Subcutaneous abdominal adipose tissue (tissue), 5 donors: ENCODE measurements at regions not wholly inside any gene's neighbourhood (a gene's known extent, or its start where the extent isn't known, plus 50 kb on each side); places are given as distances from the start of the nearest gene placed in this dataset.

Experiments used
- H3K27ac ChIP-seq: one replicate; pipeline ENCODE4 v1.7.0; 2013; ENCODE audit warnings: low read depth, mild to moderate bottlenecking, inconsistent platforms, low read length, moderate library complexity
- H3K27me3 ChIP-seq, 5 donors: one replicate each; pipeline ENCODE4 v1.7.0; 2013; ENCODE audit warnings: low read length in 5 of 5, inconsistent platforms in 1 of 5; ENCODE audit not compliant: control insufficient read depth in 5 of 5, insufficient read depth in 4 of 5
- H3K36me3 ChIP-seq, 5 donors: one replicate each; pipeline ENCODE4 v1.7.0; 2013; ENCODE audit warnings: low read length in 5 of 5; ENCODE audit not compliant: control insufficient read depth in 5 of 5, insufficient read depth in 5 of 5
- H3K4me1 ChIP-seq, 5 donors: one replicate each; pipeline ENCODE4 v1.7.0; 2013; ENCODE audit warnings: low read length in 5 of 5, mild to moderate bottlenecking in 3 of 5, moderate library complexity in 1 of 5; ENCODE audit not compliant: control insufficient read depth in 5 of 5, insufficient read depth in 5 of 5
- H3K4me3 ChIP-seq, 5 donors: one replicate each; pipeline ENCODE4 v1.7.0; 2013; ENCODE audit warnings: low read length in 5 of 5, low read depth in 1 of 5
- H3K9ac ChIP-seq, 5 donors: one replicate each; pipeline ENCODE4 v1.7.0; 2013; ENCODE audit warnings: low read length in 5 of 5, mild to moderate bottlenecking in 4 of 5, moderate library complexity in 3 of 5
- H3K9me3 ChIP-seq, 5 donors: one replicate each; pipeline ENCODE4 v1.7.0; 2013; ENCODE audit warnings: low read length in 5 of 5; ENCODE audit not compliant: control insufficient read depth in 5 of 5
- donor health status: healthy.
- donor health status: healthy.
- donor health status: healthy.
- donor health status: healthy.
- donor health status: healthy.

GRCh38 chr5:110909950-110910349 lies 161.6 kb upstream of the TSLP start:
- no peaks in the 10 kb centered on the region for H3K27me3 ChIP-seq
- H3K9ac ChIP-seq: no peak overlapping the region
- no peak overlapping the region for H3K4me3 ChIP-seq
- no peak overlapping the region for H3K27ac ChIP-seq
- no peaks in the 10 kb centered on the region for H3K4me1 ChIP-seq
- peaks cover 0 to 3% (median 0%) of the 10 kb centered on the region in 5 donors for H3K36me3 ChIP-seq
- H3K9me3 ChIP-seq: no peaks in the 10 kb centered on the region

GRCh38 chr5:110913221-110913620 lies 158.3 kb upstream of the TSLP start:
- no peaks in the 10 kb centered on the region for H3K9me3 ChIP-seq
- no peak overlapping the region for H3K4me3 ChIP-seq
- no peaks in the 10 kb centered on the region for H3K4me1 ChIP-seq
- H3K27me3 ChIP-seq: no peaks in the 10 kb centered on the region
- no peak overlapping the region for H3K9ac ChIP-seq
- H3K36me3 ChIP-seq: peaks cover 0 to 3% (median 0%) of the 10 kb centered on the region in 5 donors
- no peak overlapping the region for H3K27ac ChIP-seq

- H3K27me3 ChIP-seq: no peaks in the 10 kb centered on the region
- H3K36me3 ChIP-seq: peaks cover 0 to 3% (median 0%) of the 10 kb centered on the region in 5 donors
- no peak overlapping the region for H3K9ac ChIP-seq
- H3K9me3 ChIP-seq: no peaks in the 10 kb centered on the region
- no peak overlapping the region for H3K4me3 ChIP-seq
- no peak overlapping the region for H3K27ac ChIP-seq
- no peaks in the 10 kb centered on the region for H3K4me1 ChIP-seq
Observed at GRCh38 chr5:110916381-110917049, 155.0 kb upstream of the TSLP start.

GRCh38 chr5:110917161-110917875 lies 154.2 kb upstream of the TSLP start:
- H3K27me3 ChIP-seq: no peaks in the 10 kb centered on the region
- no peak overlapping the region for H3K4me3 ChIP-seq
- no peaks in the 10 kb centered on the region for H3K9me3 ChIP-seq
- H3K27ac ChIP-seq: no peak overlapping the region
- no peaks in the 10 kb centered on the region for H3K36me3 ChIP-seq
- H3K9ac ChIP-seq: no peak overlapping the region
- H3K4me1 ChIP-seq: no peaks in the 10 kb centered on the region

- no peaks in the 10 kb centered on the region for H3K36me3 ChIP-seq
- no peaks in the 10 kb centered on the region for H3K4me1 ChIP-seq
- no peak overlapping the region for H3K27ac ChIP-seq
- H3K4me3 ChIP-seq: no peak overlapping the region
- no peaks in the 10 kb centered on the region for H3K27me3 ChIP-seq
- H3K9ac ChIP-seq: no peak overlapping the region
- no peaks in the 10 kb centered on the region for H3K9me3 ChIP-seq
Observed at GRCh38 chr5:110918683-110919082, 152.8 kb upstream of the TSLP start.

GRCh38 chr5:110923971-110924370 lies 147.5 kb upstream of the TSLP start:
- Histone ChIP-seq H3K27ac (no peak overlapping the region), H3K4me3 (no peak overlapping the region)

GRCh38 chr5:110925398-110925797 lies 146.1 kb upstream of the TSLP start:
- H3K36me3 ChIP-seq: no peaks in the 10 kb centered on the region
- H3K27ac ChIP-seq: no peak overlapping the region

More at GRCh38 chr5:110923971-110924370, 147.5 kb upstream of the TSLP start:
- no peak overlapping the region for H3K9ac ChIP-seq
- no peaks in the 10 kb centered on the region for H3K27me3 ChIP-seq
- H3K36me3 ChIP-seq: no peaks in the 10 kb centered on the region
- no peaks in the 10 kb centered on the region for H3K4me1 ChIP-seq
- no peaks in the 10 kb centered on the region for H3K9me3 ChIP-seq

GRCh38 chr5:110925916-110926315 lies 145.6 kb upstream of the TSLP start:
- H3K27ac ChIP-seq: no peak overlapping the region
- no peaks in the 10 kb centered on the region for H3K4me1 ChIP-seq
- H3K27me3 ChIP-seq: no peaks in the 10 kb centered on the region
- no peak overlapping the region for H3K9ac ChIP-seq
- H3K36me3 ChIP-seq: no peaks in the 10 kb centered on the region
- H3K9me3 ChIP-seq: no peaks in the 10 kb centered on the region
- H3K4me3 ChIP-seq: no peak overlapping the region

More at GRCh38 chr5:110925398-110925797, 146.1 kb upstream of the TSLP start:
- Histone ChIP-seq H3K9me3 (no peaks in the 10 kb centered on the region), H3K9ac (no peak overlapping the region), H3K4me1 (no peaks in the 10 kb centered on the region), H3K27me3 (no peaks in the 10 kb centered on the region), H3K4me3 (no peak overlapping the region)

GRCh38 chr5:110932755-110933488 lies 138.6 kb upstream of the TSLP start:
- H3K27ac ChIP-seq: no peak overlapping the region
- H3K4me1 ChIP-seq: no peaks in the 10 kb centered on the region
- H3K27me3 ChIP-seq: peaks cover 0 to 4% (median 0%) of the 10 kb centered on the region in 5 donors
- no peaks in the 10 kb centered on the region for H3K36me3 ChIP-seq
- no peak overlapping the region for H3K9ac ChIP-seq
- H3K4me3 ChIP-seq: no peak overlapping the region
- H3K9me3 ChIP-seq: peaks cover 0 to 4% (median 0%) of the 10 kb centered on the region in 5 donors

- Histone ChIP-seq H3K4me1 (no peaks in the 10 kb centered on the region), H3K36me3 (no peaks in the 10 kb centered on the region), H3K27ac (no peak overlapping the region), H3K9me3 (no peaks in the 10 kb centered on the region), H3K4me3 (no peak overlapping the region), H3K27me3 (no peaks in the 10 kb centered on the region), H3K9ac (no peak overlapping the region)
Observed at GRCh38 chr5:110940136-110940535, 131.4 kb upstream of the TSLP start.
